ENCODE measurements at regions not wholly inside any gene's neighbourhood (a gene's known extent, or its start where the extent isn't known, plus 50 kb on each side); places are given as distances from the start of the nearest gene placed in this dataset.
"Not testable (repeated sequence)": the region's sequence is repeated elsewhere in the genome, so short reads cannot be mapped to it uniquely, and the experiment has no call there.

GRCh38 chr4:91838181-91838861 lies 465.4 kb upstream of the GRID2 start:
- DNase-seq (ENCODE audit: low read depth): no peak

GRCh38 chr4:91840359-91840758 lies 463.4 kb upstream of the GRID2 start:
- DNase-seq (ENCODE audit: low read depth): no peak

- no peak for DNase-seq (ENCODE audit: low read depth)
Observed at GRCh38 chr4:91846233-91846632, 457.5 kb upstream of the GRID2 start.

- DNase-seq (ENCODE audit: low read depth): no peak
Observed at GRCh38 chr4:91851456-91851855, 452.3 kb upstream of the GRID2 start.

- no peak for DNase-seq (ENCODE audit: low read depth)
Observed at GRCh38 chr4:91887926-91888325, 415.8 kb upstream of the GRID2 start.

- not testable (repeated sequence) for DNase-seq (ENCODE audit: low read depth)
Observed at GRCh38 chr4:91891217-91891616, 412.5 kb upstream of the GRID2 start.

GRCh38 chr4:91894006-91894405 lies 409.8 kb upstream of the GRID2 start:
- no peak for DNase-seq (ENCODE audit: low read depth)

- DNase-seq (ENCODE audit: low read depth): no peak
Observed at GRCh38 chr4:91904556-91904955, 399.2 kb upstream of the GRID2 start.

- no peak for DNase-seq (ENCODE audit: low read depth)
Observed at GRCh38 chr4:91909963-91910362, 393.8 kb upstream of the GRID2 start.

- no peak for DNase-seq (ENCODE audit: low read depth)
Observed at GRCh38 chr4:91914176-91914804, 389.5 kb upstream of the GRID2 start.

GRCh38 chr4:91916219-91916618 lies 387.5 kb upstream of the GRID2 start:
- no peak for DNase-seq (ENCODE audit: low read depth)

- DNase-seq (ENCODE audit: low read depth): no peak
Observed at GRCh38 chr4:91924625-91925024, 379.1 kb upstream of the GRID2 start.

- no peak for DNase-seq (ENCODE audit: low read depth)
Observed at GRCh38 chr4:91935217-91935616, 368.5 kb upstream of the GRID2 start.

GRCh38 chr4:91936311-91936710 lies 367.5 kb upstream of the GRID2 start:
- DNase-seq (ENCODE audit: low read depth): peak; percentile 15

- no peak for DNase-seq (ENCODE audit: low read depth)
Observed at GRCh38 chr4:91957963-91958362, 345.8 kb upstream of the GRID2 start.

- DNase-seq (ENCODE audit: low read depth): no peak
Observed at GRCh38 chr4:91958596-91958995, 345.2 kb upstream of the GRID2 start.

GRCh38 chr4:91961504-91961903 lies 342.3 kb upstream of the GRID2 start:
- no peak for DNase-seq (ENCODE audit: low read depth)

- DNase-seq (ENCODE audit: low read depth): peak; percentile 11
Observed at GRCh38 chr4:91963486-91963885, 340.3 kb upstream of the GRID2 start.

GRCh38 chr4:91965166-91965565 lies 338.6 kb upstream of the GRID2 start:
- no peak for DNase-seq (ENCODE audit: low read depth)

GRCh38 chr4:91973479-91974153 lies 330.1 kb upstream of the GRID2 start:
- DNase-seq (ENCODE audit: low read depth): no peak

GRCh38 chr4:91984466-91984865 lies 319.3 kb upstream of the GRID2 start:
- DNase-seq (ENCODE audit: low read depth): no peak

- no peak for DNase-seq (ENCODE audit: low read depth)
Observed at GRCh38 chr4:91989914-91990313, 313.9 kb upstream of the GRID2 start.

GRCh38 chr4:91990726-91991125 lies 313.0 kb upstream of the GRID2 start:
- DNase-seq (ENCODE audit: low read depth): no peak
